Epidermal melanocyte (primary cell): ENCODE measurements at regions not wholly inside any gene's neighbourhood (a gene's known extent, or its start where the extent isn't known, plus 50 kb on each side); places are given as distances from the start of the nearest gene placed in this dataset.

Experiments
- DNase-seq: peaks from one replicate; pipeline ENCODE4 v3.0.0; 2011; ENCODE audit warnings: low spot score; ENCODE audit not compliant: insufficient read length

GRCh38 chr5:89435347-89435746 lies 552.4 kb upstream of the MEF2C start:
- DNase-seq = no peak

- DNase-seq = no peak
These were observed 545.6 kb upstream of the MEF2C start for GRCh38 chr5:89428624-89429023.

GRCh38 chr5:89425062-89425461 lies 542.1 kb upstream of the MEF2C start:
- DNase-seq = no peak

- no peak for DNase-seq
These were observed 538.1 kb upstream of the MEF2C start for GRCh38 chr5:89421035-89421434.

GRCh38 chr5:89418407-89419085 lies 535.6 kb upstream of the MEF2C start:
- no peak for DNase-seq

GRCh38 chr5:89417990-89418389 lies 535.0 kb upstream of the MEF2C start:
- DNase-seq = no peak

GRCh38 chr5:89417515-89417914 lies 534.5 kb upstream of the MEF2C start:
- no peak for DNase-seq

- DNase-seq = no peak
These were observed 528.9 kb upstream of the MEF2C start for GRCh38 chr5:89411891-89412290.

- no peak for DNase-seq
These were observed 524.1 kb upstream of the MEF2C start for GRCh38 chr5:89407054-89407453.

GRCh38 chr5:89401659-89402058 lies 518.7 kb upstream of the MEF2C start:
- DNase-seq = no peak

GRCh38 chr5:89401012-89401411 lies 518.0 kb upstream of the MEF2C start:
- no peak for DNase-seq

- DNase-seq = no peak
These were observed 516.6 kb upstream of the MEF2C start for GRCh38 chr5:89399548-89399947.

GRCh38 chr5:89397096-89397495 lies 514.1 kb upstream of the MEF2C start:
- no peak for DNase-seq

GRCh38 chr5:89396278-89396954 lies 513.4 kb upstream of the MEF2C start:
- no peak for DNase-seq

GRCh38 chr5:89395111-89395510 lies 512.1 kb upstream of the MEF2C start:
- DNase-seq = no peak

GRCh38 chr5:89388872-89389271 lies 505.9 kb upstream of the MEF2C start:
- no peak for DNase-seq

GRCh38 chr5:89384391-89384790 lies 501.4 kb upstream of the MEF2C start:
- no peak for DNase-seq

GRCh38 chr5:89380635-89381034 lies 497.7 kb upstream of the MEF2C start:
- DNase-seq = no peak

GRCh38 chr5:89377767-89378455 lies 494.9 kb upstream of the MEF2C start:
- DNase-seq = no peak

GRCh38 chr5:89374818-89375521 lies 492.0 kb upstream of the MEF2C start:
- no peak for DNase-seq

- no peak for DNase-seq
These were observed 491.3 kb upstream of the MEF2C start for GRCh38 chr5:89374144-89374784.

- no peak for DNase-seq
These were observed 489.2 kb upstream of the MEF2C start for GRCh38 chr5:89372176-89372575.
